ENCODE measurements at regions not wholly inside any gene's neighbourhood (a gene's known extent, or its start where the extent isn't known, plus 50 kb on each side); places are given as distances from the start of the nearest gene placed in this dataset.

DNA sequence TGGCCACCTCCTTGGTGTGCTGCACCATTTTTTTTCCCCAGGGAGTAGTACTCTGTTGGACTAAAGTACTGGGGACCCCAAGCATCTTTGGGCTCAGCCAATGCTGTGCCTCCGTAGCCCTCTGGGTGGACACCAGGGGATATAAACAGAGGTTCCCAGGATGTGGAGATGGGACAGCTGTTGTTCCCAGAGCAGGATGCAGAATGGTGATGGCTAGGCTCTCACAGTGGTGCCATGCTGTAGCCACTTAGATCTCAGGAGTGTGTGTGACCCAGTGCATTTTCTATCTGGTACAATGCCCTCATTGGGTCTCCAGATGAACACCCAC, 50.9 kb upstream of the SCIN start:
- no peak for DNase-seq

All from NCI-H1092 (cell line).